SU-DHL-6 (cell line): ENCODE measurements at regions not wholly inside any gene's neighbourhood (a gene's known extent, or its start where the extent isn't known, plus 50 kb on each side); places are given as distances from the start of the nearest gene placed in this dataset.

Experiments
- H2AFZ ChIP-seq: fragments of 200-600 bp; sonication (generic); 2 replicates; pipeline ENCODE4 v1.6.1; 2014; ENCODE audit warnings: low read depth, mild to moderate bottlenecking, moderate library complexity, mixed read lengths, antibody characterized with exemption, low read length; ENCODE audit not compliant: severe bottlenecking
- H3F3A ChIP-seq: fragments of 200-600 bp; shearing (Covaris generic); 2 replicates; pipeline ENCODE4 v1.6.0; 2016; ENCODE audit warnings: antibody characterized with exemption, mild to moderate bottlenecking; ENCODE audit not compliant: insufficient read depth
- H3K27ac ChIP-seq: fragments of 200-600 bp; sonication (generic); 2 replicates; pipeline ENCODE4 v1.5.1; 2016; ENCODE audit warnings: low read depth, mild to moderate bottlenecking, low read length, moderate library complexity, mixed read lengths
- H3K27me3 ChIP-seq: fragments of 200-600 bp; sonication (generic), shearing (Covaris generic); 2 replicates; pipeline ENCODE4 v1.6.0; 2014; ENCODE audit warnings: mild to moderate bottlenecking, low read length
- H3K36me3 ChIP-seq: fragments of 200-600 bp; sonication (generic); 2 replicates; pipeline ENCODE4 v1.6.1; 2014; ENCODE audit warnings: mild to moderate bottlenecking, low read length, mixed read lengths
- H3K4me2 ChIP-seq: fragments of 300-600, 200-600 bp; shearing (Covaris generic), sonication (generic); 2 replicates; pipeline ENCODE4 v1.6.0; 2014; ENCODE audit warnings: low read length, low read depth, mild to moderate bottlenecking; ENCODE audit not compliant: poor library complexity, severe bottlenecking
- H3K4me3 ChIP-seq: fragments of 200-600 bp; sonication (generic); 2 replicates; pipeline ENCODE4 v1.5.1; 2014; ENCODE audit warnings: antibody characterized with exemption, low read length, mild to moderate bottlenecking, mixed read lengths; ENCODE audit not compliant: insufficient read depth, poor library complexity, severe bottlenecking
- H3K79me2 ChIP-seq: fragments of 200-600 bp; sonication (generic); 2 replicates; pipeline ENCODE4 v1.6.1; 2014; ENCODE audit warnings: mild to moderate bottlenecking, low read length, moderate library complexity; ENCODE audit not compliant: insufficient read depth
- H3K9ac ChIP-seq: fragments of 200-600 bp; sonication (generic); 2 replicates; pipeline ENCODE4 v1.7.0; 2014; ENCODE audit warnings: mild to moderate bottlenecking, low read length
- H3K9me2 ChIP-seq: fragments of 200-600 bp; sonication (generic); replicated peaks from 2 replicates; pipeline ENCODE4 v1.6.1; 2014; ENCODE audit warnings: low read length; ENCODE audit not compliant: insufficient read depth
- H3K9me3 ChIP-seq: fragments of 200-600 bp; sonication (generic); 2 replicates; pipeline ENCODE4 v1.6.1; 2014; ENCODE audit warnings: low read length, mixed read lengths; ENCODE audit not compliant: insufficient read depth
- H4K20me1 ChIP-seq: fragments of 200-600 bp; sonication (generic); 2 replicates; pipeline ENCODE4 v1.6.1; 2014; ENCODE audit warnings: low read depth, mild to moderate bottlenecking, antibody characterized with exemption, low read length, moderate library complexity, mixed read lengths
- CTCF ChIP-seq: fragments of 200-600 bp; sonication (generic); IDR thresholded peaks from one replicate; pipeline ENCODE4 v1.5.1; 2017; ENCODE audit warnings: antibody characterized with exemption, mild to moderate bottlenecking, low read length, moderate library complexity; ENCODE audit not compliant: insufficient read depth, poor library complexity, severe bottlenecking
- EZH2phosphoT487 ChIP-seq: fragments of 200-600 bp; sonication (generic), shearing (Covaris generic); conservative IDR thresholded peaks from 2 replicates; pipeline ENCODE4 v1.6.1; 2018; ENCODE audit warnings: mild to moderate bottlenecking, antibody characterized with exemption, low read length, moderate library complexity, mixed read lengths

DNA sequence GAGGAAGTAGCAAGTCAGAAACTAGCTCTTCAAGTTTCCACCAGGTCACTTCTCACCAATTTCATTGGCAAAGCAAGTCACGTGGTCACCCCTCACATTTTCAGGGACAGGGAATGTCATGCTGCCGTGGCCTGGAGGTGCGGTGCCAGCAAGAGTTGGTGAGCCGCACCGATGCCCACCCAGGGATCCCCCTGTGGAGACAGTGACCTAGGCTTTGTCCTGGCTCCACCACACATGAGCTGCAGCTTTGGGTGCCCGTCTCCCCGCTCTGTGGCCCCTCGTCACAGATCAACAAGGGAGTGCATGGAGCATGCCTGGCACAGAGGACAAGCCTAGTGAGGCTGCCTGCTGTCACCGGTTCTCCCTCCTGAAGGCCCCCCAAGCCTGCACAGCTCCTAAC, 226.7 kb upstream of the PPP2R2D start:
- Histone ChIP-seq H4K20me1 (no peaks in the 10 kb centered on the region), H3F3A (no peaks in the 10 kb centered on the region), H3K79me2 (no peaks in the 10 kb centered on the region), H3K9me2 (no peaks in the 10 kb centered on the region), H2AFZ (no peak overlapping the region), H3K27me3 (no peaks in the 10 kb centered on the region), H3K27ac (no peak overlapping the region), H3K4me3 (no peak overlapping the region), H3K9me3 (no peaks in the 10 kb centered on the region), H3K4me2 (no peak overlapping the region), H3K36me3 (no peaks in the 10 kb centered on the region), H3K9ac (no peak overlapping the region)
- TF ChIP-seq EZH2phosphoT487: no peak
- TF ChIP-seq CTCF: no peak

DNA sequence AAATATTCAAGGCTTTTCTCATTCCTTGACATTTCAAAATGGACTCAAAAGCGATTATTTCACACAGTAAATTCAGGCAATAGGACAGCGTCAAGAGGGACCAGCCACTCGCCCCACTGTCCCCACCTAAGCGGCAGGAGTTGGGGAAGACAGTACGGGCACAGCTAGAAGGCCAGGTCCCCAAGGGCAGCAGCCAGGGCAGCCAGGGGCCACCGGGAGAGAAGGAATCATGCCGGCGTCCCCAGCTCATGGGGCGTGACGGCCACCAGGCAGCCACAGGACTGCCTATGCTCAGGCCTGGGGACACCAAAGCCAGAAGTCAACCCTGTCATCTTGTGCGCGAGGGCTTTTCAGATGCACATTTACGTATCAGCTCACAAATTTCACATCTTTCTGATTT, 225.7 kb upstream of the PPP2R2D start:
- Histone ChIP-seq H3K27me3 (no peaks in the 10 kb centered on the region), H3K27ac (no peak overlapping the region), H3K9me3 (no peaks in the 10 kb centered on the region), H2AFZ (no peak overlapping the region), H3K9ac (no peak overlapping the region), H3K36me3 (no peaks in the 10 kb centered on the region), H3K79me2 (no peaks in the 10 kb centered on the region), H3F3A (no peaks in the 10 kb centered on the region), H3K9me2 (no peaks in the 10 kb centered on the region), H3K4me3 (no peak overlapping the region), H3K4me2 (no peak overlapping the region), H4K20me1 (no peaks in the 10 kb centered on the region)
- no peak for TF ChIP-seq CTCF
- no peak for TF ChIP-seq EZH2phosphoT487

GRCh38 chr10:131676046-131676799, 224.6 kb upstream of the PPP2R2D start:
- H3K9me2 ChIP-seq: no peaks in the 10 kb centered on the region
- no peak overlapping the region for H3K4me3 ChIP-seq
- H3F3A ChIP-seq: no peaks in the 10 kb centered on the region
- no peak for TF ChIP-seq CTCF
- TF ChIP-seq EZH2phosphoT487: no peak
- no peak overlapping the region for H3K4me2 ChIP-seq
- H3K36me3 ChIP-seq: no peaks in the 10 kb centered on the region
- H3K9me3 ChIP-seq: no peaks in the 10 kb centered on the region
- no peaks in the 10 kb centered on the region for H3K79me2 ChIP-seq
- no peak overlapping the region for H3K9ac ChIP-seq
- no peak overlapping the region for H2AFZ ChIP-seq
- H4K20me1 ChIP-seq: no peaks in the 10 kb centered on the region
- no peaks in the 10 kb centered on the region for H3K27me3 ChIP-seq
- no peak overlapping the region for H3K27ac ChIP-seq
